Effector CD8-positive, alpha-beta T cell (primary cell): ENCODE measurements at regions not wholly inside any gene's neighbourhood (a gene's known extent, or its start where the extent isn't known, plus 50 kb on each side); places are given as distances from the start of the nearest gene placed in this dataset.

Experiments used
- DNase-seq: peaks from one replicate; lab custom pipeline; 2025; lab: John Stamatoyannopoulos, UW

DNA sequence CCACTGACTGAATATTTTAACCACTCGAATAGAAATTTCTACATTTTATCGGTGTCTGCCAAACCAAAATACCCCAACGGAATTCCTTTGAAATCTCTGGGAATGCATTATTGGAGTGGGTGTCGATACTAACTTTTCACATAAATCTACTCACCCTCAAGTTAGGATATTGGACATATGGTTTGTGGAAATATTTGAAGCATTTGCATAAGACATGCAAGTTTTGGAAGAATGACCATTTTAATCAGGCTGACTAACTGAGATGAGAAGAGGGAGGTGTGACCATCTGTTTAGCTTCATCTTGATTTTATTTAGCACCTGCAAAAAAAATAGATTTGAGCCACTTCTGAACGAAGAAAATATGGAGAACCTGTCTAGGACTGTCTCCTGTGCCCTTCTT is 61.2 kb downstream of the KLF6 start:
- no peak for DNase-seq

DNA sequence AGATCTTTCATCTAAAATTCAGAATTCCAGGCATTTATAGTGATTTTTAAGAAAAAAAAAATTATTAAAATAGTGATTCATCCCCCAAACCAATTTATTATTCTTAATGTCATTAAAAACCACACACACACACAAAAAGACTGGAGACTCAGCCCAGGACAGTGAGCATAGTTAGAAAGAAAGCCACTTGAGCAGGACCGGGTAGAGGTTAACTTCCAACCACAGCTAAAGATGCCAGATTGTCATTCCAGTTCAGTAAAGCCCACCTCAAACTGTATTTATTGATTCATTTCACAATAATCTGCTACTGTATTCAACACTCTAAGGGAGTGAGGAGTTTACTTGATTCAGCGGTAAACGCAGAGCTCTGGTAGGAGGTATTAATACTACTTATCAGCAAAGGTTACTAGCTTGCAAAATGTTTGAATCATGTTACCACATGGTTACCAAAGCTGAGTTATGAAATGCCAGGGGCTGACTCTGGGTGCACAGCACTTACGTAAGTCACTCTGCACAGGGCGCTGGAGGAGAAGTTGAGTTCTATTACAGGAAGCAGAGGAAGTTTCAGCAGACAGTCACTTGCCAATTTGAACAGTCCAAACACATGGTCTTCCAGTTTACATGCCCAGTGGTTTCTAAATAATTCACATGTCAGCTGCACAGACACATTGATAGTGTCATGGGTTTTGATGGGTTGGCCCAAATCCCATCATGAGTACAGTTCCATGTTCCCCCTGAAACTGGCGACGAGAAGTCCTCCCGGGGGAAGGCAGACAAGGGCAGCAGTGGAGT is 64.6 kb downstream of the KLF6 start:
- no peak for DNase-seq

DNA sequence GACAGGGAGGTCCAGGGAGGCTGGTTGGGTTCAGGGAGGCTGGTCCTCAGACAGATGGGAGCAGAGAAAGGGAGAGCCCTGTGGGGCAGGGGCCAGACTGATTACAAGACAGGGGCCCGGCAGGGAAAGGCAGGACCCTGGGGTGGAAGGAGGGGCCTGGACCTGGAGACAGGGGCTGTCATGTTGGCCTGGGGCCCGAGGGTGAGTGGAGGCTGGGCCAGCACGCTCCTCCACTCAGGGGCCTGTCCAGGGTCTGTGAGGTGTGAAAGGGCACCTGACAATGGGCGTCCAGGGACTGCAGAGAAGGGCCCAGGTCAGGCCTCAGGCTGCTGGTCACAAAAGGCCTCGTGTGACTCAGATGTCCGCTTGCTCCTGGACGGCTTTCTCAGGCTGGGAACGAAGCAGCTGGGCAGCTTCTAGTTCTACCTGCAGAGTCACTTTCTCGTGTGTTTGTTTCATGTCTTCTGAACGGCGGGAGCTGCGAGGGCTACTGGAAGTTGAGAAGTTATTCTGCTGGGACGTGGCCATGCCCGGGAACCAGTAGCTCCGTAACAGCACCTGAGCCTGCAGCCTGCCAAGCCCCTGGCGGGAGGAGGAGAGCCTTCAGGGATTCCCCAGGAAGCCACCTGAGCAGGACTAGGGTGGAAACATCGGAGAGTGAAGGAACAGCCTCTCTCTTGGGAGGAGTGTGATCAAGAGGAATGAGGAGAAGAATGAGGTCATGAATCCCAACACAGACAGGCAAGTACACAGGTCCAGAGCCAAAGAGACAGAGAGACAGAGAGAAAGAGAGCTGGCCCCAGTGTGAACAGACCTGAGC is 65.8 kb downstream of the KLF6 start:
- DNase-seq: no peak

- no peak for DNase-seq
Observed at GRCh38 chr10:3716093-3716492, 68.9 kb downstream of the KLF6 start.

DNA sequence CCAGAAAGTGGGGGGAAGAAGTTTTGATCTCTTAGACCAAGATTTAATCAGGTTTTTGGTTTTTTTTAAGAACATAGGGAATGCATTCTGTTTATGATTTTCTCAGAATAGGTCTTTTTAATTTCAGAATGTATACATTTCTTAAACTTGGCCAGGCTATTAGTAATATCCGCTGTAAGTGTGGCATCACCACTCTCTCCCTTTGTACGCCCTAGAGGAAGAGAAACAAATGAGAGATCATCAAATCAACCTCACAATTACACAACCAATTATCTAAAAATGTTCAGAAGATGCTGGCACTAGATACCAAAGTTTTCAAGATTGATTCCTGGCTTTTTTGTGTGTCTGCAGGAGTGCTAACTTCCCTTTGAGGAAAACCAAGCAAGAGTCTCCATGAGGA is 70.0 kb downstream of the KLF6 start:
- no peak for DNase-seq

GRCh38 chr10:3714531-3714930 is 70.5 kb downstream of the KLF6 start:
- DNase-seq: no peak

GRCh38 chr10:3712707-3713106 is 72.3 kb downstream of the KLF6 start:
- no peak for DNase-seq

- no peak for DNase-seq
Observed at GRCh38 chr10:3711918-3712317, 73.1 kb downstream of the KLF6 start.

DNA sequence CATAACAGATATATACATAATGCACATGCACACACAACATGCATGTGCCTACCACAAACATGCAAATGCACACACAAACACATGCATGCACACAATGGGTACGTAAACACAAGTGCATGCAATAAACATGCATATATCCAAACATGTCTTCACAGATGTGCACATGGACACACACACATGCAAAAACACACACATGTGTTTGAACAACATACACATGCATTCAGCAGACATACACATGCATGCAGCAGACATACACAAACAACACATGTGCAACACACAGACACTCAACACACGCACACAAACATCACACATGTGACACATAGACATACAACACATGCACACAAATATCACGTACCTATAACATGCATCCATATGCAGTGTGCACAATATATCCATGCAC is 74.2 kb downstream of the KLF6 start:
- no peak for DNase-seq

- no peak for DNase-seq
Observed at GRCh38 chr10:3709456-3710060, 75.5 kb downstream of the KLF6 start.

DNA sequence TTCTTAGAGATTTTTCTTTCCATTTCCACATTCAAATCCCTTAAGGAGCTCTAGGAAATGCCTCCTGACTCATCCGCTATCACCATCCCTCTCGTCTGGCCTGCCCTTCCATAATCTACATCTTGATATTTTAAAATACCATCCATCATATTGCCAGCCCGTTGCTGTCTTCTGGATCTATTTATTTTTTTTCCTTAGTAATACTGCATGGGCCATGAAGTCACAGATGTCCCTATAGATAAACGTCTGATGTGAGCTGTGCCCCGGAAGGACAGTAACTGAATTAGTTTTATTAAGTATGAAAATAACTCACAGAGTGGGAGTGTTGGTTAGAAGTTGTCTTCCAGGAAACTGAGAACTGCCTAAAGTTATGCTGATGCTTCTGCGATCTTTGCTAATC is 76.2 kb downstream of the KLF6 start:
- DNase-seq: no peak

DNA sequence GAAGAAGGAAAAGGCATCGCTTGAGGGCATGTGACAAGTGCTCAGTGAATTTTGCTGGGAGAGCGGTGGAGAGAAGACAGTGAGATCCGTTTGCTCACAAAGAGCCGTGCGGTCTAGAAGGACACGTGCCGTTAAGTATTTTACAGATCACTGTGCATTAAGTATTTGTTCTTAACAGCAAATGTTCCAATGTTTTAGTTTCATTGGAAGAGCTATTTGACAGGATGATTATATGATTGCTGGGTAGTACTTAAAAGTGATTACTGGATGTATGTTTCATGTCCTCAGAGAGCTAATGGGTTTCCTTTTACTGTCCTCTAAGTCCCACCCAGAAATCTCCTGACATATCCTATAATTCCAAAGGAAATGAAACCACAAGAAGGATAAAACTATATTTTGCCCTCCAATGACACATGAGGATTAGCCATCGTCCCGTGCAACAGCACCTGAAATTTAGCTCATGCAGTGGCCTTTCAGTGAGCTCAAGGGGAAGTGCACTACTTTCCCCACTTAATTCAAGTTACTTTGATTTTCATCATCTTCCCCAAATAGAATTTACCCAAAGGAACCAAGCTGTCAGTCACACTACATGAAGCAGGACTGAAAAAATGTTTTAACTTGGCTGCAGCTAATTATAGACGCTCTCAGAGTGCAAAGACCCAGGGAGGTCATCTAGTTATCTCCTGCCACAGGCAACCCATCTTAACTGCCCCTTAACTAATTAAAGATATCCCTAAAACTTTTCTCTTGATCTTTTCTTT is 80.3 kb downstream of the KLF6 start:
- no peak for DNase-seq

DNA sequence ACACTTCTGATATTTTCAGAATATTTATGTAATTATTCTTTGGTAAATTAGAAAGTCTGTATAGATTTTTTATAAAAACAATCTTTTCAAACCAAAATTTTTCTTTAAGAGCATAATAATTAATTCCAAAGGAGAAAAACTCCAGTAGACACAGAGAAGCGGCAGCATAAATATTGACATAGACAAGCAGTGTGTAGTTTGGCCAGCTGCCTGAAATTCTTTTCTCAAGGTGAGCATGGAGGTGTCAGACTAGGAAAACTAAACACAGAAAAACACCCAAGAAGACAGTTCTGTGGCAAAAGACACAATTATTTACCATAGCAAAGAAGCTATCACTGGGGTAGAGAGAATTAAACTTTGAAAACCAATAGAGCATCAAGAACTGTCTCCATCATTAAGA is 82.4 kb downstream of the KLF6 start:
- no peak for DNase-seq

DNA sequence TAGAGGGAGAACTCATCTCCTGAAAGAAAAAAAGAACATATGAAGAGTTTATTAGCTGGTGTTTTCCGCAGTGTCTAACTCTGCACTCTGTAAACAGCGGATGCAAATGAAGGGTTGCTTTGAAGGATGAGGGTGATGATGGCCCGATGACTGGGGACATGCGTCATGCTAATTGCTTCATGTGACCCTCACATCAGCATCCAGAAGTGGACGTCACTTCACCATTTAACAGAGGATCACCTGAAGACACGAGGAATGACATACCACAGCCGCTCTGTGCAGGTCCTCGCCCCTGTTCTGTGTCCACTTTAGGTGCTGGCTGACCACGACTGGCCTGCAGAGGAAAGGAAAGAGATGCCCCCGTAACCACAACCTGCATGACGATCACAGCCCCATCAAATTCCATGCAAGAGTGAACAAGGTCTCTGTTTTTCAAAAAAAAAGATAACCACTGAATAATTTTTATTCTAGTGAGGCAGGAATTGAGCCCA is 82.9 kb downstream of the KLF6 start:
- no peak for DNase-seq

- DNase-seq: no peak
Observed at GRCh38 chr10:3701491-3701890, 83.5 kb downstream of the KLF6 start.

GRCh38 chr10:3700531-3701076 is 84.4 kb downstream of the KLF6 start:
- DNase-seq: no peak

GRCh38 chr10:3699916-3700315 is 85.1 kb downstream of the KLF6 start:
- no peak for DNase-seq

DNA sequence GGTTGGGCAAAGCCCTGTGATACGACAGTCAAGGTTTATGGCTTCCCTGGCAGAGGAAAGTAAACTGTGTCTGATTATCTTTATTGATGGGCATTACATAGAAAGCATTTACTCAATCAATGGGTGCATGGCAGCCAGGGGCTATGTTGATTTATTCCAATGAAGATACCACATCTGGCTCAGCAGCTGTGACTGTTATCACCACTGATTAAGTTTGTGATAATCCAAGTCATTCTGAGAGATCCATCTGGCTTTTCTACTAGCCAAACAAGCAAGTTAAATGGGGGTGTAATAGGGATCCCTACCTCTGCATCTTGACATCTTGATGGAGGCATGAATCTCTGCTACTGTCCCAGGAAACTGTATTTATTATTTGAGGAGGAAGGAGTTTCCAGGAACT is 86.7 kb downstream of the KLF6 start:
- DNase-seq: no peak

GRCh38 chr10:3693698-3694080 is 91.3 kb downstream of the KLF6 start:
- no peak for DNase-seq

- no peak for DNase-seq
Observed at GRCh38 chr10:3693022-3693697, 91.8 kb downstream of the KLF6 start.

GRCh38 chr10:3692387-3692999 is 92.5 kb downstream of the KLF6 start:
- DNase-seq: no peak
